ENCODE measurements at regions not wholly inside any gene's neighbourhood (a gene's known extent, or its start where the extent isn't known, plus 50 kb on each side); places are given as distances from the start of the nearest gene placed in this dataset.
"Not testable (repeated sequence)": the region's sequence is repeated elsewhere in the genome, so short reads cannot be mapped to it uniquely, and the experiment has no call there.

GRCh38 chr4:72714482-72715279 is 145.7 kb upstream of the ADAMTS3 start:
- no peak overlapping the region for H3K4me3 ChIP-seq (ENCODE audit: low read depth, low read length)
- TF ChIP-seq CTCF (conservative IDR thresholded peaks at IDR 0.05; ENCODE audit: low read depth, low read length) = no peak
- no peak for DNase-seq (ENCODE audit: low read depth)

- no peak overlapping the region for H3K4me3 ChIP-seq (ENCODE audit: low read depth, low read length)
- TF ChIP-seq CTCF (conservative IDR thresholded peaks at IDR 0.05; ENCODE audit: low read depth, low read length) = no peak
- DNase-seq (ENCODE audit: low read depth) = peak; percentile 13
Measured at GRCh38 chr4:72712997-72713396, 144.0 kb upstream of the ADAMTS3 start.

- no peak for TF ChIP-seq CTCF (conservative IDR thresholded peaks at IDR 0.05; ENCODE audit: low read depth, low read length)
- no peak overlapping the region for H3K4me3 ChIP-seq (ENCODE audit: low read depth, low read length)
- DNase-seq (ENCODE audit: low read depth) = no peak
Measured at GRCh38 chr4:72709475-72709874, 140.5 kb upstream of the ADAMTS3 start.

GRCh38 chr4:72706684-72707083 is 137.7 kb upstream of the ADAMTS3 start:
- DNase-seq (ENCODE audit: low read depth) = no peak
- no peak for TF ChIP-seq CTCF (conservative IDR thresholded peaks at IDR 0.05; ENCODE audit: low read depth, low read length)
- H3K4me3 ChIP-seq (ENCODE audit: low read depth, low read length) = no peak overlapping the region

GRCh38 chr4:72704925-72705640 is 136.1 kb upstream of the ADAMTS3 start:
- DNase-seq (ENCODE audit: low read depth); H3K4me3 ChIP-seq (ENCODE audit: low read depth, low read length): not testable (repeated sequence)

GRCh38 chr4:72702948-72703347 is 133.9 kb upstream of the ADAMTS3 start:
- DNase-seq (ENCODE audit: low read depth) = no peak
- no peak overlapping the region for H3K4me3 ChIP-seq (ENCODE audit: low read depth, low read length)
- TF ChIP-seq CTCF (conservative IDR thresholded peaks at IDR 0.05; ENCODE audit: low read depth, low read length) = no peak

- peak; percentile 71 for TF ChIP-seq CTCF (conservative IDR thresholded peaks at IDR 0.05; ENCODE audit: low read depth, low read length)
- H3K4me3 ChIP-seq (ENCODE audit: low read depth, low read length) = peak overlapping the region; percentile 47
- peak; percentile 85 for DNase-seq (ENCODE audit: low read depth)
Measured at GRCh38 chr4:72701987-72702819, 133.2 kb upstream of the ADAMTS3 start.

Data from choroid plexus epithelial cell (primary cell).